Loucy (cell line): ENCODE measurements at regions not wholly inside any gene's neighbourhood (a gene's known extent, or its start where the extent isn't known, plus 50 kb on each side); places are given as distances from the start of the nearest gene placed in this dataset.

ENCODE experiments used
- CTCF ChIP-seq: fragments of 200-600 bp; sonication (generic); conservative IDR thresholded peaks from 2 replicates; pipeline ENCODE4 v1.5.1; 2014; ENCODE audit warnings: mild to moderate bottlenecking, antibody characterized with exemption, low read length
- EZH2phosphoT487 ChIP-seq: fragments of 200-600 bp; IDR thresholded peaks from 2 replicates; pipeline ENCODE4 v1.6.1; 2018; ENCODE audit warnings: antibody characterized with exemption, mild to moderate bottlenecking, moderate library complexity, borderline replicate concordance

- TF ChIP-seq CTCF, result no peak
- no peak for TF ChIP-seq EZH2phosphoT487
Measured at GRCh38 chr13:40352380-40352778, 314.1 kb downstream of the FOXO1 start.
